GM23338 (cell line): ENCODE measurements at regions not wholly inside any gene's neighbourhood (a gene's known extent, or its start where the extent isn't known, plus 50 kb on each side); places are given as distances from the start of the nearest gene placed in this dataset.

Experiments used
- ATAC-seq: fragments of 200-7000 bp; cut with Tn5 transposase; 3 replicates; pipeline ENCODE4 v1.9.1; 2020
- DNase-seq: peaks from one replicate; pipeline ENCODE4 v3.0.0-alpha.2; 2015; ENCODE audit warnings: low spot score
- H2AFZ ChIP-seq: fragments of 200-600 bp; sonication (generic); 2 replicates; pipeline ENCODE4 v1.8.0; 2016; ENCODE audit warnings: antibody characterized with exemption, mild to moderate bottlenecking, moderate library complexity
- H3F3A ChIP-seq: fragments of 200-600 bp; sonication (generic); replicated peaks from 2 replicates; pipeline ENCODE4 v1.8.0; 2017; ENCODE audit warnings: antibody characterized with exemption, mixed run types, low read depth
- H3K27ac ChIP-seq: fragments of 200-600 bp; sonication (generic); 2 replicates; pipeline ENCODE4 v1.6.1; 2016; ENCODE audit warnings: low read depth
- H3K27me3 ChIP-seq: fragments of 200-600 bp; sonication (generic); 2 replicates; pipeline ENCODE4 v1.8.0; 2016; ENCODE audit warnings: mild to moderate bottlenecking, mixed run types, moderate library complexity; ENCODE audit not compliant: insufficient read depth
- H3K36me3 ChIP-seq: fragments of 200-600 bp; sonication (generic); 2 replicates; pipeline ENCODE4 v1.8.0; 2016; ENCODE audit warnings: mild to moderate bottlenecking; ENCODE audit not compliant: insufficient read depth
- H3K4me1 ChIP-seq: fragments of 200-600 bp; sonication (generic); 2 replicates; pipeline ENCODE4 v1.8.0; 2016; ENCODE audit warnings: mild to moderate bottlenecking, moderate library complexity; ENCODE audit not compliant: insufficient read depth
- H3K4me2 ChIP-seq: fragments of 200-600 bp; sonication (generic); 2 replicates; pipeline ENCODE4 v1.7.1; 2017; ENCODE audit warnings: mixed run types
- H3K4me3 ChIP-seq: fragments of 200-600 bp; sonication (generic); 2 replicates; pipeline ENCODE4 v1.6.1; 2016; ENCODE audit warnings: mixed run types
- H3K79me2 ChIP-seq: fragments of 200-600 bp; sonication (generic); replicated peaks from 2 replicates; pipeline ENCODE4 v1.8.0; 2017; ENCODE audit warnings: mild to moderate bottlenecking; ENCODE audit not compliant: insufficient read depth
- H3K9me2 ChIP-seq: fragments of 200-600 bp; sonication (generic); 2 replicates; pipeline ENCODE4 v1.8.0; 2017; ENCODE audit not compliant: insufficient read depth
- H4K20me1 ChIP-seq: fragments of 200-600 bp; sonication (generic); replicated peaks from 2 replicates; pipeline ENCODE4 v1.8.0; 2017; ENCODE audit warnings: mild to moderate bottlenecking; ENCODE audit not compliant: insufficient read depth
- H3K27ac Mint-ChIP-seq: 2 replicates; pipeline ENCODE4 v1.8.0; 2020; ENCODE audit warnings: inconsistent platforms, mild to moderate bottlenecking, moderate library complexity, mixed read lengths
- H3K27me3 Mint-ChIP-seq: 3 replicates; pipeline ENCODE4 v1.8.0; 2022; ENCODE audit warnings: low read depth, mild to moderate bottlenecking, moderate library complexity, mixed read lengths, inconsistent platforms; ENCODE audit not compliant: insufficient read depth, poor library complexity
- H3K36me3 Mint-ChIP-seq: 3 replicates; pipeline ENCODE4 v1.8.0; 2021; ENCODE audit warnings: low read depth, mild to moderate bottlenecking, inconsistent platforms, moderate library complexity, mixed read lengths
- H3K4me1 Mint-ChIP-seq: 3 replicates; pipeline ENCODE4 v1.8.0; 2020; ENCODE audit warnings: mild to moderate bottlenecking, inconsistent platforms, mixed read lengths
- H3K4me3 Mint-ChIP-seq: 3 replicates; pipeline ENCODE4 v1.8.0; 2021; ENCODE audit warnings: moderate library complexity, mild to moderate bottlenecking, inconsistent platforms, mixed read lengths
- H3K9me3 Mint-ChIP-seq: 3 replicates; pipeline ENCODE4 v1.8.0; 2020; ENCODE audit warnings: moderate library complexity, mild to moderate bottlenecking, inconsistent platforms, mixed read lengths
- CREB1 ChIP-seq: fragments of 250-450 bp; sonication (Bioruptor Pico); IDR thresholded peaks from 2 replicates; pipeline ENCODE4 v1.5.0; 2020; ENCODE audit warnings: low read depth, mild to moderate bottlenecking, moderate library complexity
- EZH2 ChIP-seq: fragments of 200-600 bp; sonication (generic); IDR thresholded peaks from one replicate; pipeline ENCODE4 v1.8.0; 2017; ENCODE audit warnings: antibody characterized with exemption, mild to moderate bottlenecking, low read depth; ENCODE audit not compliant: unreplicated experiment
- EZH2phosphoT487 ChIP-seq: fragments of 200-600 bp; sonication (generic); IDR thresholded peaks from one replicate; pipeline ENCODE4 v1.8.1; 2018; ENCODE audit warnings: antibody characterized with exemption; ENCODE audit not compliant: unreplicated experiment
- JUNB ChIP-seq: IDR thresholded peaks from one replicate; pipeline ENCODE4 v1.6.1; 2016; ENCODE audit warnings: antibody characterized with exemption; ENCODE audit not compliant: unreplicated experiment
- NANOG ChIP-seq: IDR thresholded peaks from 2 replicates; pipeline ENCODE4 v1.6.1; 2016; ENCODE audit warnings: antibody characterized with exemption, borderline replicate concordance
- POLR2AphosphoS5 ChIP-seq: IDR thresholded peaks from 2 replicates; pipeline ENCODE4 v1.6.1; 2016; ENCODE audit warnings: antibody characterized with exemption, low read depth
- STAT1 ChIP-seq: IDR thresholded peaks from one replicate; pipeline ENCODE4 v1.6.1; 2016; ENCODE audit warnings: antibody characterized with exemption; ENCODE audit not compliant: unreplicated experiment
- ZNF114 ChIP-seq: fragments of 250-450 bp; sonication (Bioruptor Pico); IDR thresholded peaks from 2 replicates; pipeline ENCODE4 v1.5.0; 2020; ENCODE audit warnings: mild to moderate bottlenecking, moderate library complexity
- ZNF331 ChIP-seq: fragments of 250-450 bp; sonication (Bioruptor Pico); IDR thresholded peaks from 2 replicates; pipeline ENCODE4 v1.5.0; 2020; ENCODE audit warnings: low read depth, mild to moderate bottlenecking, moderate library complexity
- TF ChIP-seq, protein P1 (sequence below): IDR thresholded peaks from 2 replicates; pipeline ENCODE4 v1.6.1; 2016; ENCODE audit warnings: antibody characterized with exemption
- TF ChIP-seq, protein P2 (sequence below), 2 experiments: fragments of 200-600 bp in 1 of 2; sonication (generic) in 1 of 2; conservative IDR thresholded peaks; 2 replicates each; pipeline versions ENCODE4 v1.5.1 to v1.6.1; 2016 to 2017; ENCODE audit warnings: antibody characterized with exemption in 2 of 2, low read depth in 2 of 2, mild to moderate bottlenecking in 2 of 2, moderate library complexity in 1 of 2
- TF ChIP-seq, protein P3 (sequence below): IDR thresholded peaks from one replicate; pipeline ENCODE4 v1.6.1; 2018; ENCODE audit warnings: antibody characterized with exemption; ENCODE audit not compliant: unreplicated experiment
- TF ChIP-seq, protein P4 (sequence below): fragments of 250-450 bp; sonication (Bioruptor Pico); IDR thresholded peaks from 2 replicates; pipeline ENCODE4 v1.5.0; 2020; ENCODE audit warnings: mild to moderate bottlenecking, moderate library complexity

DNA sequence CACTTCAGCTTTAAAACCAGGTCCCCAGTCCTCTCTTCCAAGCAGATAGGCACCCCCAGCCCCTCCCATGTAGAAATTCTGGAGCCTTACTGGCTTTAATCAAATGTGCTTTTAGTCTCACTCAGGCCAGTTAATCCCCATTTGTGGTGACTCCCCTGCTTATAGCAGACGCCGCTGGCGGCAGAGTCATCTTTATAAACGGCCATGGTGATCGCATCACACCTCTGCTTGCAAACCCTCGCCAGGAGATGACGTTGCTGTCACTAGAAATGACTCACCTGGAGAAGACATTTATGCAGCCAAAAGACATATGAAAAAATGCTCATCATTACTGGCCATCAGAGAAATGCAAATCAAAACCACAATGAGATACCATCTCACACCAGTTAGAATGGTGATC, 369.3 kb downstream of the VRK1 start:
- peaks cover 2% of the 10 kb centered on the region for H3K27me3 Mint-ChIP-seq
- H3K9me2 ChIP-seq = no peaks in the 10 kb centered on the region
- no peaks in the 10 kb centered on the region for H4K20me1 ChIP-seq
- no peaks in the 10 kb centered on the region for H3K36me3 Mint-ChIP-seq
- TF ChIP-seq, protein P1, sequence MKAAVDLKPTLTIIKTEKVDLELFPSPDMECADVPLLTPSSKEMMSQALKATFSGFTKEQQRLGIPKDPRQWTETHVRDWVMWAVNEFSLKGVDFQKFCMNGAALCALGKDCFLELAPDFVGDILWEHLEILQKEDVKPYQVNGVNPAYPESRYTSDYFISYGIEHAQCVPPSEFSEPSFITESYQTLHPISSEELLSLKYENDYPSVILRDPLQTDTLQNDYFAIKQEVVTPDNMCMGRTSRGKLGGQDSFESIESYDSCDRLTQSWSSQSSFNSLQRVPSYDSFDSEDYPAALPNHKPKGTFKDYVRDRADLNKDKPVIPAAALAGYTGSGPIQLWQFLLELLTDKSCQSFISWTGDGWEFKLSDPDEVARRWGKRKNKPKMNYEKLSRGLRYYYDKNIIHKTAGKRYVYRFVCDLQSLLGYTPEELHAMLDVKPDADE = no peak
- TF ChIP-seq STAT1 (no peak), CREB1 (CRISPR knock-in tag) (no peak), ZNF331 (CRISPR knock-in tag) (no peak), POLR2AphosphoS5 (no peak), EZH2 (no peak), NANOG (no peak), ZNF114 (CRISPR knock-in tag) (no peak), JUNB (no peak), EZH2phosphoT487 (no peak)
- TF ChIP-seq, protein P2, sequence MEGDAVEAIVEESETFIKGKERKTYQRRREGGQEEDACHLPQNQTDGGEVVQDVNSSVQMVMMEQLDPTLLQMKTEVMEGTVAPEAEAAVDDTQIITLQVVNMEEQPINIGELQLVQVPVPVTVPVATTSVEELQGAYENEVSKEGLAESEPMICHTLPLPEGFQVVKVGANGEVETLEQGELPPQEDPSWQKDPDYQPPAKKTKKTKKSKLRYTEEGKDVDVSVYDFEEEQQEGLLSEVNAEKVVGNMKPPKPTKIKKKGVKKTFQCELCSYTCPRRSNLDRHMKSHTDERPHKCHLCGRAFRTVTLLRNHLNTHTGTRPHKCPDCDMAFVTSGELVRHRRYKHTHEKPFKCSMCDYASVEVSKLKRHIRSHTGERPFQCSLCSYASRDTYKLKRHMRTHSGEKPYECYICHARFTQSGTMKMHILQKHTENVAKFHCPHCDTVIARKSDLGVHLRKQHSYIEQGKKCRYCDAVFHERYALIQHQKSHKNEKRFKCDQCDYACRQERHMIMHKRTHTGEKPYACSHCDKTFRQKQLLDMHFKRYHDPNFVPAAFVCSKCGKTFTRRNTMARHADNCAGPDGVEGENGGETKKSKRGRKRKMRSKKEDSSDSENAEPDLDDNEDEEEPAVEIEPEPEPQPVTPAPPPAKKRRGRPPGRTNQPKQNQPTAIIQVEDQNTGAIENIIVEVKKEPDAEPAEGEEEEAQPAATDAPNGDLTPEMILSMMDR (conservative IDR thresholded peaks at IDR 0.05; ENCODE audit: low read depth in 2 of 2) = no peak
- TF ChIP-seq, protein P3, sequence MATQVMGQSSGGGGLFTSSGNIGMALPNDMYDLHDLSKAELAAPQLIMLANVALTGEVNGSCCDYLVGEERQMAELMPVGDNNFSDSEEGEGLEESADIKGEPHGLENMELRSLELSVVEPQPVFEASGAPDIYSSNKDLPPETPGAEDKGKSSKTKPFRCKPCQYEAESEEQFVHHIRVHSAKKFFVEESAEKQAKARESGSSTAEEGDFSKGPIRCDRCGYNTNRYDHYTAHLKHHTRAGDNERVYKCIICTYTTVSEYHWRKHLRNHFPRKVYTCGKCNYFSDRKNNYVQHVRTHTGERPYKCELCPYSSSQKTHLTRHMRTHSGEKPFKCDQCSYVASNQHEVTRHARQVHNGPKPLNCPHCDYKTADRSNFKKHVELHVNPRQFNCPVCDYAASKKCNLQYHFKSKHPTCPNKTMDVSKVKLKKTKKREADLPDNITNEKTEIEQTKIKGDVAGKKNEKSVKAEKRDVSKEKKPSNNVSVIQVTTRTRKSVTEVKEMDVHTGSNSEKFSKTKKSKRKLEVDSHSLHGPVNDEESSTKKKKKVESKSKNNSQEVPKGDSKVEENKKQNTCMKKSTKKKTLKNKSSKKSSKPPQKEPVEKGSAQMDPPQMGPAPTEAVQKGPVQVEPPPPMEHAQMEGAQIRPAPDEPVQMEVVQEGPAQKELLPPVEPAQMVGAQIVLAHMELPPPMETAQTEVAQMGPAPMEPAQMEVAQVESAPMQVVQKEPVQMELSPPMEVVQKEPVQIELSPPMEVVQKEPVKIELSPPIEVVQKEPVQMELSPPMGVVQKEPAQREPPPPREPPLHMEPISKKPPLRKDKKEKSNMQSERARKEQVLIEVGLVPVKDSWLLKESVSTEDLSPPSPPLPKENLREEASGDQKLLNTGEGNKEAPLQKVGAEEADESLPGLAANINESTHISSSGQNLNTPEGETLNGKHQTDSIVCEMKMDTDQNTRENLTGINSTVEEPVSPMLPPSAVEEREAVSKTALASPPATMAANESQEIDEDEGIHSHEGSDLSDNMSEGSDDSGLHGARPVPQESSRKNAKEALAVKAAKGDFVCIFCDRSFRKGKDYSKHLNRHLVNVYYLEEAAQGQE = no peak
- TF ChIP-seq, protein P4, sequence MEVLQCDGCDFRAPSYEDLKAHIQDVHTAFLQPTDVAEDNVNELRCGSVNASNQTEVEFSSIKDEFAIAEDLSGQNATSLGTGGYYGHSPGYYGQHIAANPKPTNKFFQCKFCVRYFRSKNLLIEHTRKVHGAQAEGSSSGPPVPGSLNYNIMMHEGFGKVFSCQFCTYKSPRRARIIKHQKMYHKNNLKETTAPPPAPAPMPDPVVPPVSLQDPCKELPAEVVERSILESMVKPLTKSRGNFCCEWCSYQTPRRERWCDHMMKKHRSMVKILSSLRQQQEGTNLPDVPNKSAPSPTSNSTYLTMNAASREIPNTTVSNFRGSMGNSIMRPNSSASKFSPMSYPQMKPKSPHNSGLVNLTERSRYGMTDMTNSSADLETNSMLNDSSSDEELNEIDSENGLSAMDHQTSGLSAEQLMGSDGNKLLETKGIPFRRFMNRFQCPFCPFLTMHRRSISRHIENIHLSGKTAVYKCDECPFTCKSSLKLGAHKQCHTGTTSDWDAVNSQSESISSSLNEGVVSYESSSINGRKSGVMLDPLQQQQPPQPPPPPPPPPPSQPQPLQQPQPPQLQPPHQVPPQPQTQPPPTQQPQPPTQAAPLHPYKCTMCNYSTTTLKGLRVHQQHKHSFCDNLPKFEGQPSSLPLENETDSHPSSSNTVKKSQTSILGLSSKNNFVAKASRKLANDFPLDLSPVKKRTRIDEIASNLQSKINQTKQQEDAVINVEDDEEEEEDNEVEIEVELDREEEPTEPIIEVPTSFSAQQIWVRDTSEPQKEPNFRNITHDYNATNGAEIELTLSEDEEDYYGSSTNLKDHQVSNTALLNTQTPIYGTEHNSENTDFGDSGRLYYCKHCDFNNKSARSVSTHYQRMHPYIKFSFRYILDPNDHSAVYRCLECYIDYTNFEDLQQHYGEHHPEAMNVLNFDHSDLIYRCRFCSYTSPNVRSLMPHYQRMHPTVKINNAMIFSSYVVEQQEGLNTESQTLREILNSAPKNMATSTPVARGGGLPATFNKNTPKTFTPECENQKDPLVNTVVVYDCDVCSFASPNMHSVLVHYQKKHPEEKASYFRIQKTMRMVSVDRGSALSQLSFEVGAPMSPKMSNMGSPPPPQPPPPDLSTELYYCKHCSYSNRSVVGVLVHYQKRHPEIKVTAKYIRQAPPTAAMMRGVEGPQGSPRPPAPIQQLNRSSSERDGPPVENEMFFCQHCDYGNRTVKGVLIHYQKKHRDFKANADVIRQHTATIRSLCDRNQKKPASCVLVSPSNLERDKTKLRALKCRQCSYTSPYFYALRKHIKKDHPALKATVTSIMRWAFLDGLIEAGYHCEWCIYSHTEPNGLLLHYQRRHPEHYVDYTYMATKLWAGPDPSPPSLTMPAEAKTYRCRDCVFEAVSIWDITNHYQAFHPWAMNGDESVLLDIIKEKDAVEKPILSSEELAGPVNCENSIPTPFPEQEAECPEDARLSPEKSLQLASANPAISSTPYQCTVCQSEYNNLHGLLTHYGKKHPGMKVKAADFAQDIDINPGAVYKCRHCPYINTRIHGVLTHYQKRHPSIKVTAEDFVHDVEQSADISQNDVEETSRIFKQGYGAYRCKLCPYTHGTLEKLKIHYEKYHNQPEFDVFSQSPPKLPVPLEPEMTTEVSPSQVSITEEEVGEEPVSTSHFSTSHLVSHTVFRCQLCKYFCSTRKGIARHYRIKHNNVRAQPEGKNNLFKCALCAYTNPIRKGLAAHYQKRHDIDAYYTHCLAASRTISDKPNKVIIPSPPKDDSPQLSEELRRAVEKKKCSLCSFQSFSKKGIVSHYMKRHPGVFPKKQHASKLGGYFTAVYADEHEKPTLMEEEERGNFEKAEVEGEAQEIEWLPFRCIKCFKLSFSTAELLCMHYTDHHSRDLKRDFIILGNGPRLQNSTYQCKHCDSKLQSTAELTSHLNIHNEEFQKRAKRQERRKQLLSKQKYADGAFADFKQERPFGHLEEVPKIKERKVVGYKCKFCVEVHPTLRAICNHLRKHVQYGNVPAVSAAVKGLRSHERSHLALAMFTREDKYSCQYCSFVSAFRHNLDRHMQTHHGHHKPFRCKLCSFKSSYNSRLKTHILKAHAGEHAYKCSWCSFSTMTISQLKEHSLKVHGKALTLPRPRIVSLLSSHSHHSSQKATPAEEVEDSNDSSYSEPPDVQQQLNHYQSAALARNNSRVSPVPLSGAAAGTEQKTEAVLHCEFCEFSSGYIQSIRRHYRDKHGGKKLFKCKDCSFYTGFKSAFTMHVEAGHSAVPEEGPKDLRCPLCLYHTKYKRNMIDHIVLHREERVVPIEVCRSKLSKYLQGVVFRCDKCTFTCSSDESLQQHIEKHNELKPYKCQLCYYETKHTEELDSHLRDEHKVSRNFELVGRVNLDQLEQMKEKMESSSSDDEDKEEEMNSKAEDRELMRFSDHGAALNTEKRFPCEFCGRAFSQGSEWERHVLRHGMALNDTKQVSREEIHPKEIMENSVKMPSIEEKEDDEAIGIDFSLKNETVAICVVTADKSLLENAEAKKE = no peak
- no peaks in the 10 kb centered on the region for H3K36me3 ChIP-seq
- H3K27me3 ChIP-seq = no peaks in the 10 kb centered on the region
- no peak overlapping the region for H2AFZ ChIP-seq
- no peaks in the 10 kb centered on the region for H3K4me1 ChIP-seq
- H3K4me3 Mint-ChIP-seq = no peak overlapping the region
- no peak overlapping the region for H3K4me2 ChIP-seq
- H3K9me3 Mint-ChIP-seq = no peaks in the 10 kb centered on the region
- no peak overlapping the region for H3K27ac Mint-ChIP-seq
- DNase-seq = no peak
- no peak for ATAC-seq
- H3F3A ChIP-seq = no peaks in the 10 kb centered on the region
- H3K79me2 ChIP-seq = no peaks in the 10 kb centered on the region
- H3K27ac ChIP-seq = no peak overlapping the region
- no peaks in the 10 kb centered on the region for H3K4me1 Mint-ChIP-seq
- H3K4me3 ChIP-seq = no peak overlapping the region
